ENCODE measurements at regions not wholly inside any gene's neighbourhood (a gene's known extent, or its start where the extent isn't known, plus 50 kb on each side); places are given as distances from the start of the nearest gene placed in this dataset.

GRCh38 chr6:26249957-26250697, 114.9 kb upstream of the BTN3A2 start:
- peak; percentile 53 for TF ChIP-seq CTCF (IDR thresholded peaks at IDR 0.05; ENCODE audit: low read depth, low read length, poor library complexity, severe bottlenecking)
- no peak for TF ChIP-seq EZH2phosphoT487 (IDR thresholded peaks at IDR 0.05; ENCODE audit: borderline replicate concordance, low read length)
